GM12865 (cell line): ENCODE measurements at regions not wholly inside any gene's neighbourhood (a gene's known extent, or its start where the extent isn't known, plus 50 kb on each side); places are given as distances from the start of the nearest gene placed in this dataset.
A peak's percentile ranks its signal among the peaks of the same experiment; 100 is the strongest.
"Not testable (repeated sequence)": the region's sequence is repeated elsewhere in the genome, so short reads cannot be mapped to it uniquely, and the experiment has no call there.

Source experiments
- DNase-seq: peaks from one replicate; pipeline ENCODE4 v3.0.0; 2010; ENCODE audit warnings: low read depth
- H3K4me3 ChIP-seq: 2 replicates; pipeline ENCODE4 v1.5.1; 2011; ENCODE audit warnings: mild to moderate bottlenecking, low read depth, low read length, control low read depth
- TF ChIP-seq, protein P1 (sequence below): IDR thresholded peaks from 2 replicates; pipeline ENCODE4 v1.5.1; 2011; ENCODE audit warnings: low read length, control low read depth, low read depth, inconsistent platforms; ENCODE audit not compliant: insufficient read depth; ENCODE audit errors: missing control alignments

GRCh38 chr1:243962541-243962940, 88.5 kb upstream of the ZBTB18 start:
- H3K4me3 ChIP-seq, result no peak overlapping the region
- TF ChIP-seq, protein P1, sequence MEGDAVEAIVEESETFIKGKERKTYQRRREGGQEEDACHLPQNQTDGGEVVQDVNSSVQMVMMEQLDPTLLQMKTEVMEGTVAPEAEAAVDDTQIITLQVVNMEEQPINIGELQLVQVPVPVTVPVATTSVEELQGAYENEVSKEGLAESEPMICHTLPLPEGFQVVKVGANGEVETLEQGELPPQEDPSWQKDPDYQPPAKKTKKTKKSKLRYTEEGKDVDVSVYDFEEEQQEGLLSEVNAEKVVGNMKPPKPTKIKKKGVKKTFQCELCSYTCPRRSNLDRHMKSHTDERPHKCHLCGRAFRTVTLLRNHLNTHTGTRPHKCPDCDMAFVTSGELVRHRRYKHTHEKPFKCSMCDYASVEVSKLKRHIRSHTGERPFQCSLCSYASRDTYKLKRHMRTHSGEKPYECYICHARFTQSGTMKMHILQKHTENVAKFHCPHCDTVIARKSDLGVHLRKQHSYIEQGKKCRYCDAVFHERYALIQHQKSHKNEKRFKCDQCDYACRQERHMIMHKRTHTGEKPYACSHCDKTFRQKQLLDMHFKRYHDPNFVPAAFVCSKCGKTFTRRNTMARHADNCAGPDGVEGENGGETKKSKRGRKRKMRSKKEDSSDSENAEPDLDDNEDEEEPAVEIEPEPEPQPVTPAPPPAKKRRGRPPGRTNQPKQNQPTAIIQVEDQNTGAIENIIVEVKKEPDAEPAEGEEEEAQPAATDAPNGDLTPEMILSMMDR, result no peak
- DNase-seq, result no peak

- no peak overlapping the region for H3K4me3 ChIP-seq
- DNase-seq, result no peak
- TF ChIP-seq, protein P1, result no peak
Observed at GRCh38 chr1:243959998-243960397, 91.1 kb upstream of the ZBTB18 start.

DNA sequence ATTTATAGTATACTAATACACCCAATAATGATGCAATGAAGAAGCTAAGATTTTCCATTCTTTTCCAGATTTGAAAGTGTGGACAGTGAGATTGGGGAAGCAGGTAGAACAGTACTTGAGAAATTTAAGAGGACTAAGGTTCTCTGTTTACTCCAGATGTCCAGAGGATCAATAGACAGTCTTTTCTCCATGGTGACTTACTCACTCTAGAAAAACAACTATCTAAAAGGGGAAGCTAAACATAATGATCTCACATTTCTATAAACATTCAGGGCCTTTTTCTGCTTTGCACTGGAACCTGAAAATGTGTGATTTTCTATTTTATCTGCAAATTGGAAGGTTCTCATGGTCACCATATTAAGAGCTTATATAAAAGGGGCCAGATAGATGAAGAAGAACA, 93.9 kb upstream of the ZBTB18 start:
- H3K4me3 ChIP-seq, result no peak overlapping the region
- no peak for DNase-seq
- TF ChIP-seq, protein P1, result no peak

GRCh38 chr1:243956450-243956849, 94.6 kb upstream of the ZBTB18 start:
- no peak overlapping the region for H3K4me3 ChIP-seq
- TF ChIP-seq, protein P1, result no peak
- DNase-seq, result no peak

DNA sequence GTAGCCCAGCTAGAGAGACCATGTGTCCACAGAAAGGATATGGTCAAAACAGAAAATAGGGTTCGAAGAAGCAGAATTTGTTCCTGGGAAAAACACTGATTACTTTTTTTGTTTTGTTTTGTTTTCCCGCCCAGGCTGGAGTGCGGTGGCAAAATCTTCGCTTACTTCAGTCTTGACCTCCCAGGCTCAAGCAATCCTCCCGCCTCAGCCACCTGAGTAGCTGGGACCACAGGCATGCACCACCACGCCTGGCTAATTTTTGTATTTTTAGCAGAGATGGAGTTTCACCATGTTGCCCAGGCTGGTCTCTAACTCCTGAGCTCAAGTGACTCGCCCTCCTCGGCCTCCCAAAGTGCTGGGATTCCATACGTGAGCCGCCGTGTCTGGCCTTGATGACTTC, 99.9 kb upstream of the ZBTB18 start:
- H3K4me3 ChIP-seq, DNase-seq: not testable (repeated sequence)

DNA sequence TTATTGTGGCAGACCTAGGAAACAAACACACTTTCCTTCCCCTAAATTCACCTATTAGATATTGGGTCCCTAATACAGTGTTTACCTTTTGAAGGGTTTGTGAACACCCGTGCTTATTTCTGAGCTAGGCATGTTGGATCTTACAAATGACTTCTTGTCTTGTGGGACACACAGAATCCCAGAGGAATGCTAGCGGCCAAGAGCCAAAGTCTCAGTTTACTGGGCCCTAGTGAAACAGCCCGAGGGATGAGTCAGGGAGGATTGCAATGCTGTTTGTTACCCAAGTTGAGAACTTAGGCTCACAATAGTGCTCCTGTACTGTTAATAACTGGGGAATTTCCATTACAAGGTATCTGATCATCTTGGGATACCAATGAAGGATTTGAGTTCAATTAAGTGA, 100.1 kb upstream of the AKT3 start:
- H3K4me3 ChIP-seq, result no peak overlapping the region
- DNase-seq, result no peak
- TF ChIP-seq, protein P1, result no peak

DNA sequence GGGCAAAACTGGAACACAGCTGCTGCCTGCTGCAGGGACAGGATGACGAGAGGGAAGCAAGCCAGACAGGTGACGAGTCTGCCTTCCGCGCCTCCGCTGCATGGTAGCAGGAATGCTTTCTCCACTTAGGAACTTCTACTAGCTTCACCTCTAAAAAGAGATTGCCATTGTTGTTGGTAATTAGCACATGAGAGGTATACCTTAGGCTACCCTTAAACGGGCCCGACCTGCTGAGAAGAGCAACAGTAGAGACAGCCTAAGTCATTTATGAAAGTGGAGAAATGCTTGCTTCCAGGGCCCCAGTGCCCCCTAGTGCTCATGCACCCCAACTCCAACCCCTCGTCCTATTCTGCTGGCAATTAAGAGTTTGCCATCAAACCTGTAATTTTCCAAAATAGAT, 96.9 kb upstream of the AKT3 start:
- DNase-seq, result peak; percentile 25
- TF ChIP-seq, protein P1, result peak; percentile 44
- no peak overlapping the region for H3K4me3 ChIP-seq

DNA sequence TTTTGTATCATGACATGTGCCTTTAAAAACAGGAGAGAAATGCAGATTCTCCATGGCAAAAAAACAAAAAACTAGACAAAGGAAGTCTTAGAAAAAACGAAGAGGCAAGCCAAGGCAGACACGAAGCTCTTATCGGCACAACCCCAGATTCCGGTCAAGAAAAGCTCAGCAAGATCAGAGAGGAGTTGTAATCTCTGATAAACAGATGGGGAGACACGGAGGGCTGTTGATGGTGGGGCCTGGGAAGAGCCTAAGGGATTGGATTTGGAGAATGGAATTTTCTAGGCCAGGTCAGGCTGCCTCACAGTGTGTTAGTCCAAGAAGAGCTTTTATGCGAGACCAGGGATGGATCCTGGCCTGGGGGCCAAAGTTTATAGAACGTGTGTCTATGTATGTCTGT, 96.2 kb upstream of the AKT3 start:
- DNase-seq, result no peak
- TF ChIP-seq, protein P1, result no peak
- no peak overlapping the region for H3K4me3 ChIP-seq
